Hepatocyte (in vitro differentiated cells): ENCODE measurements at regions not wholly inside any gene's neighbourhood (a gene's known extent, or its start where the extent isn't known, plus 50 kb on each side); places are given as distances from the start of the nearest gene placed in this dataset.

ENCODE experiments used
- DNase-seq: peaks from one replicate; pipeline ENCODE4 v3.0.0-alpha.2; 2016; ENCODE audit warnings: low spot score
- H2AFZ ChIP-seq: fragments of 200-600 bp; sonication (generic); 2 replicates; pipeline ENCODE4 v1.6.0; 2016; ENCODE audit warnings: antibody characterized with exemption, mild to moderate bottlenecking
- H3K27ac ChIP-seq: fragments of 200-600 bp; sonication (generic); 2 replicates; pipeline ENCODE4 v1.5.1; 2016; ENCODE audit warnings: mild to moderate bottlenecking
- H3K27me3 ChIP-seq: fragments of 200-600 bp; sonication (generic); 2 replicates; pipeline ENCODE4 v1.6.1; 2016
- H3K36me3 ChIP-seq: fragments of 200-600 bp; sonication (generic); replicated peaks from 2 replicates; pipeline ENCODE4 v1.5.1; 2016; ENCODE audit warnings: low read depth; ENCODE audit not compliant: insufficient read depth
- H3K4me1 ChIP-seq: fragments of 200-600 bp; sonication (generic); 2 replicates; pipeline ENCODE4 v1.5.1; 2016; ENCODE audit warnings: mild to moderate bottlenecking, moderate library complexity; ENCODE audit not compliant: insufficient read depth
- H3K4me2 ChIP-seq: fragments of 200-600 bp; sonication (generic); 2 replicates; pipeline ENCODE4 v1.6.0; 2016
- H3K4me3 ChIP-seq: fragments of 200-600 bp; sonication (generic); 2 replicates; pipeline ENCODE4 v1.5.1; 2016; ENCODE audit warnings: mild to moderate bottlenecking
- H3K79me2 ChIP-seq: fragments of 200-600 bp; sonication (generic); 2 replicates; pipeline ENCODE4 v1.6.0; 2017; ENCODE audit warnings: mild to moderate bottlenecking
- H3K9me2 ChIP-seq: fragments of 200-600 bp; sonication (generic); replicated peaks from 2 replicates; pipeline ENCODE4 v1.6.0; 2017; ENCODE audit warnings: mild to moderate bottlenecking; ENCODE audit not compliant: insufficient read depth
- H3K9me3 ChIP-seq: fragments of 200-600 bp; sonication (generic); 2 replicates; pipeline ENCODE4 v1.5.1; 2016; ENCODE audit warnings: low read depth, mild to moderate bottlenecking
- H4K20me1 ChIP-seq: fragments of 200-600 bp; sonication (generic); 2 replicates; pipeline ENCODE4 v1.6.0; 2016; ENCODE audit warnings: mild to moderate bottlenecking; ENCODE audit not compliant: insufficient read depth, poor library complexity, severe bottlenecking
- CTCF ChIP-seq: fragments of 200-600 bp; sonication (generic); IDR thresholded peaks from 2 replicates; pipeline ENCODE4 v1.5.1; 2016; ENCODE audit warnings: antibody characterized with exemption, mild to moderate bottlenecking; ENCODE audit not compliant: poor library complexity
- EZH2 ChIP-seq: fragments of 200-600 bp; sonication (generic); IDR thresholded peaks from 2 replicates; pipeline ENCODE4 v1.6.1; 2016; ENCODE audit warnings: antibody characterized with exemption, mild to moderate bottlenecking, borderline replicate concordance
- EZH2phosphoT487 ChIP-seq: fragments of 200-600 bp; sonication (generic); IDR thresholded peaks from one replicate; pipeline ENCODE4 v1.6.1; 2018; ENCODE audit warnings: antibody characterized with exemption, mild to moderate bottlenecking, low read depth, moderate library complexity; ENCODE audit not compliant: unreplicated experiment, severe bottlenecking
- WGBS: methylation state at CpG from one replicate; pipeline ENCODE4 v1.1.6; 2016; ENCODE audit warnings: low lambda C conversion rate; ENCODE audit errors: missing lambda C conversion rate; 5-methylcytosine and 5-hydroxymethylcytosine counted together

GRCh38 chr16:79870016-79870886 is 269.7 kb upstream of the MAF start:
- H3K4me2 ChIP-seq = no peak overlapping the region
- no peak overlapping the region for H2AFZ ChIP-seq
- H3K79me2 ChIP-seq = no peaks in the 10 kb centered on the region
- no peak overlapping the region for H3K27ac ChIP-seq
- no peak for DNase-seq
- H4K20me1 ChIP-seq = no peaks in the 10 kb centered on the region
- H3K4me3 ChIP-seq = no peak overlapping the region
- no peaks in the 10 kb centered on the region for H3K4me1 ChIP-seq
- no peaks in the 10 kb centered on the region for H3K9me2 ChIP-seq
- no peaks in the 10 kb centered on the region for H3K9me3 ChIP-seq
- no peaks in the 10 kb centered on the region for H3K27me3 ChIP-seq
- H3K36me3 ChIP-seq = no peaks in the 10 kb centered on the region
- TF ChIP-seq CTCF (no peak), EZH2 (no peak), EZH2phosphoT487 (no peak)
- WGBS = 97% methylated on average over 16 of the region's 16 CpGs

- H4K20me1 ChIP-seq = no peaks in the 10 kb centered on the region
- H3K4me2 ChIP-seq = no peak overlapping the region
- no peak for DNase-seq
- H3K36me3 ChIP-seq = no peaks in the 10 kb centered on the region
- no peak overlapping the region for H3K4me3 ChIP-seq
- no peak overlapping the region for H3K27ac ChIP-seq
- H3K4me1 ChIP-seq = no peaks in the 10 kb centered on the region
- H3K9me3 ChIP-seq = no peaks in the 10 kb centered on the region
- H3K79me2 ChIP-seq = no peaks in the 10 kb centered on the region
- H3K27me3 ChIP-seq = no peaks in the 10 kb centered on the region
- TF ChIP-seq EZH2phosphoT487 = no peak
- no peak for TF ChIP-seq CTCF
- TF ChIP-seq EZH2 = no peak
- no peak overlapping the region for H2AFZ ChIP-seq
- 81% methylated on average over 4 of the region's 4 CpGs for WGBS
- no peaks in the 10 kb centered on the region for H3K9me2 ChIP-seq
Measured at GRCh38 chr16:79869304-79870015, 268.9 kb upstream of the MAF start.

GRCh38 chr16:79868841-79869240 is 268.3 kb upstream of the MAF start:
- Histone ChIP-seq H3K36me3 (no peaks in the 10 kb centered on the region), H4K20me1 (no peaks in the 10 kb centered on the region), H3K4me3 (no peak overlapping the region), H3K9me3 (no peaks in the 10 kb centered on the region), H3K27ac (no peak overlapping the region), H3K27me3 (no peaks in the 10 kb centered on the region), H3K4me1 (no peaks in the 10 kb centered on the region), H3K79me2 (no peaks in the 10 kb centered on the region), H2AFZ (no peak overlapping the region), H3K4me2 (no peak overlapping the region), H3K9me2 (no peaks in the 10 kb centered on the region)
- no peak for DNase-seq
- 95% methylated on average over 2 of the region's 2 CpGs for WGBS
- TF ChIP-seq EZH2 (no peak), EZH2phosphoT487 (no peak), CTCF (no peak)
